ENCODE measurements at regions not wholly inside any gene's neighbourhood (a gene's known extent, or its start where the extent isn't known, plus 50 kb on each side); places are given as distances from the start of the nearest gene placed in this dataset.
"Not testable (repeated sequence)": the region's sequence is repeated elsewhere in the genome, so short reads cannot be mapped to it uniquely, and the experiment has no call there.

DNA sequence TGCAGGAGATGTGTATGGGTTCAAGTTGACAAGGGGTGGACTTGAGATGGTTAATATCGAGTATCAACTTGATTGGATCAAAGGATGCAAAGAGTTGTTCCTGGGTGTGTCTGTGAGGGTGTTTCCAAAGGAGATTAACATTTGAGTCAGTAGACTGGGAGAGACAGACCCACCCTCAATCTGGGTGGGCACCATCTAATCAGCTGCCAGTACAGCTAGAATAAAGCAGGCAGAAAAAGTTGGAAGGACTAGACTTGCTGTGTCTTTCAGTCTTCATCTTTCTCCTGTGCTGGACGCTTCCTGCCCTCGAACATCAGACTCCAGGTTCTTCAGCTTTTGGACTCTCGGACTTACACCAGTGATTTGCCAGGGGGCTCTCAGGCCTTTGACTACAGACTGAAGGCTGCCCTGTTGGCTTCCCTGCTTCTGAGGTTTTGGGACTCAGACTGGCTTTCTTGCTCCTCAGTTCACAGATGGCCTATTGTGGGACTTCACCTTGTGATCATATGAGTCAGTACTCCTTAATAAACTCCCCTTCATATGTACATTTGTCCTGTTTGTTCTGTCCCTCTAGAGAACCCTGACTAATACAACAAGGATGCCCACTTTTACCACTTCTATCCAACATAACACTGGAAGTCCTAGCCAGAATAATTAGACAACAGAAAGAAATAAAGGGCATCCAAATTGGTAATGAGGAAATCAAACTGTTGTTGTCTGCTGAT lies 62.7 kb upstream of the KRAS start:
- DNase-seq; intact Hi-C loops (cut with DNase I): not testable (repeated sequence)

DNA sequence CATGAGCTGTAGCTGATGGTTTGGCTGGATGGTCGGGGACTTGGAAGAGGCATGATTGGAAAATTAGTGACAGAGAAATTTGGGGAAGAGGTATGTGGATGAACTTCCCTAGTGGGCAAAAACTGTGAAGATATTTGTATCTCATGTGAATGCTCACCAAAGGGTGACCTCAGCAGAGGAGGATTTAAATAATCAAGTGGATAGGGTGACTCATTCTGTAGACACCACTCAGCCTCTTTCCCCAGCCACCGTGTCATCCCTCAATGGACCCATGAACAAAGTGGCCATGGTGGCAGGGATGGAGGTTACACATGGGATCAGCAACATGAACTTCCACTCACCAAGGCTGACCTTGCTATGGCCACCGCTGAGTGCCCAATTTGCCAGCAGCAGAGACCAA lies 60.8 kb upstream of the KRAS start:
- DNase-seq = no peak
- intact Hi-C loops (cut with DNase I) = no loop called here

DNA sequence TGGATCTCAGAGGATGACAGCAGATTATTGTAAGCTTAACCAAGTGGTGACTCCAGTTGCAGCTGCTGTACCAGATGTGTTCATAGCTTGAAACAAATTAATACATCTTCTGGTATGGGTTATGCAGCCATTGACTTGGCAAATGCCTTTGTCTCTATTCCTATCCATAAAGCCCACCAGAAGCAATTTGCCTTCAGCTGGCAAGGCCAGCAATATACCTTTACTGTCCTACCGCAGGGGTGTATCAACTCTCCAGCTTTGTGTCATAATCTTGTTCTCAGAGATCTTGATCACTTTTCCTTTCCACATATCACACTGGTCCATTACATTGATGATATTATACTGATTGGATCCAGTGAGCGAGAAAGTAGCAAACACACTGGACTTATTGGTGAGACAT lies 59.3 kb upstream of the KRAS start:
- intact Hi-C loops (cut with DNase I); DNase-seq: not testable (repeated sequence)

DNA sequence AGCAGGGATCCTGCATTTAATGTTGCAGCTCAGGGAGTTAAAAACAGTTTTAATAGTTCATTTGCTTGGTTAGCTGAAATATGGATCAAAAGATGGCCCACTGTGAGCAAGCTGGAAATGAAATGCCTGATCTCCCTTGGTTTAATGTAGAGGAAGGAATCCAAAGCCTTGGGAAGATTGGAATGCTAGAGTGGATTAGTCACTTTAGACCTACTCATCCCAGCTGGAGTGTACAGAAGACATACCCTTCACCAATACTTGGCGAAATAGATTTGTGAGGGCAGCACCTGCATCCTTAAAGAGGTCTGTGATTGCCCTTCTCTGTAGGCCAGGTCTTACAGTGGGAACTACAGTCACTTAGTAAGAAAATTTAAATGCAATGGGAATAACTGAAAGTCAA lies 58.0 kb upstream of the KRAS start:
- intact Hi-C loops (cut with DNase I) = no loop called here

DNA sequence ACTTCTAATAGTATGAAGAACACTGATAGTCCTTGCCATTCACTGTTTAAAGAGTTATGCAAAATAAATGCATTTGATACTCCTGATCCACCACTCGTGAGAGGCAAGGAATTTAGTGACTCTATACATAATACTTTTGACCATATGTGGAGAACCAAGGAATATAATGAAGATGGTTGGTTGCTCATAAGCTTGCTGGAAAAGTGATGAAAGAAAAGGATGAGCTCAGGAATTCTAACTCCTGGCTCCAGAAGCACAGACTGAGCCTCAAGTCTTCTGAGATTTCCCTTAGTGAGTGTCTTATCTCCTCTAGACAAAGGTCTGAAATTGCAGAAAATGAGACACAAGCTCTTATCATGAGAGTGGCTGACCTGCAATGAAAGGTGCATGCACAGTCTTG lies 57.1 kb upstream of the KRAS start:
- no peak for DNase-seq
- intact Hi-C loops (cut with DNase I) = no loop called here

More for the DNA sequence above, 58.0 kb upstream of the KRAS start:
- no peak for DNase-seq

DNA sequence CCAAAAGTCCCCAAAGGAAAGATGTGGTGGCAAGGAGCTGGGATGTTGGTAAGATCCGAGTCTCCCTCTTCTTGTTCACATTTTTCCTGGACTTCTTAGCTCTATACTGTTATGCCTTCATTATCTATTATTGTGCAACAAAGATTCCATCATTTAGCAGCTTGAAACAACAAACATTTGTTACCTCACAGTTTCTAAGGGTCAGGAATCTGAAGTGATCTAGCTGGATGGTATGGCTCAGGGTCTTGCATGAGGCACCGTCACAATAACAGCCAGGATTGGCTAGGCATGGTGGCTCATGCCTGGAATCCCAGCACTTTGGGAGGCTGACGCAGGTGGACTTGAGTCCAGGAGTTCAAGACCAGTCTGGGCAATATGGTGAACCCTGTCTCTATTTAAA lies 51.1 kb upstream of the KRAS start:
- intact Hi-C loops (cut with DNase I) = no loop called here
- no peak for DNase-seq
